Astrocyte (in vitro differentiated cells and primary cell): ENCODE measurements at regions not wholly inside any gene's neighbourhood (a gene's known extent, or its start where the extent isn't known, plus 50 kb on each side); places are given as distances from the start of the nearest gene placed in this dataset.
"Not testable (repeated sequence)": the region's sequence is repeated elsewhere in the genome, so short reads cannot be mapped to it uniquely, and the experiment has no call there.

Experiments used
- DNase-seq: peaks from one replicate; pipeline ENCODE4 v3.0.0-alpha.2; 2010; ENCODE audit warnings: low read depth
- FAIRE-seq: peaks from 2 replicates; lab custom pipeline; 2011; peaks lifted over from hg19 to GRCh38; lab: Jason Lieb, UNC
- H2AFZ ChIP-seq: 2 replicates; pipeline ENCODE4 v1.6.0; 2012; ENCODE audit warnings: low read depth, low read length, inconsistent platforms
- H3K27ac ChIP-seq: 2 replicates; pipeline ENCODE4 v1.5.1; 2011; ENCODE audit warnings: low read depth, low read length, inconsistent platforms
- H3K27me3 ChIP-seq: 2 replicates; pipeline ENCODE4 v1.6.0; 2011; ENCODE audit warnings: low read length, inconsistent platforms; ENCODE audit not compliant: insufficient read depth
- H3K36me3 ChIP-seq: 2 replicates; pipeline ENCODE4 v1.5.1; 2011; ENCODE audit warnings: low read length, inconsistent platforms; ENCODE audit not compliant: insufficient read depth
- H3K4me1 ChIP-seq: 2 replicates; pipeline ENCODE4 v1.5.1; 2011; ENCODE audit warnings: low read length, inconsistent platforms; ENCODE audit not compliant: insufficient read depth
- H3K4me2 ChIP-seq: 2 replicates; pipeline ENCODE4 v1.6.0; 2012; ENCODE audit warnings: low read length, inconsistent platforms
- H3K4me3 ChIP-seq: 2 replicates; pipeline ENCODE4 v1.5.1; 2011; ENCODE audit warnings: low read depth, mild to moderate bottlenecking, low read length, inconsistent platforms; ENCODE audit not compliant: insufficient read depth
- H3K79me2 ChIP-seq: 2 replicates; pipeline ENCODE4 v1.6.0; 2012; ENCODE audit warnings: mild to moderate bottlenecking, low read length, inconsistent platforms; ENCODE audit not compliant: insufficient read depth
- H3K9ac ChIP-seq: 2 replicates; pipeline ENCODE4 v1.6.0; 2012; ENCODE audit warnings: mild to moderate bottlenecking, low read length, inconsistent platforms
- H3K9me3 ChIP-seq: 2 replicates; pipeline ENCODE4 v1.5.1; 2012; ENCODE audit warnings: low read depth, mild to moderate bottlenecking, low read length, inconsistent platforms; ENCODE audit not compliant: insufficient read depth
- H4K20me1 ChIP-seq: 2 replicates; pipeline ENCODE4 v1.6.0; 2012; ENCODE audit warnings: low read length, inconsistent platforms; ENCODE audit not compliant: insufficient read depth
- H3K27ac Mint-ChIP-seq: one replicate; pipeline ENCODE4 v1.8.0; 2021; ENCODE audit warnings: mild to moderate bottlenecking, mixed read lengths; ENCODE audit not compliant: unreplicated experiment
- H3K27me3 Mint-ChIP-seq: one replicate; pipeline ENCODE4 v1.8.0; 2021; ENCODE audit warnings: low read depth, mixed read lengths; ENCODE audit not compliant: unreplicated experiment
- H3K36me3 Mint-ChIP-seq: one replicate; pipeline ENCODE4 v1.8.0; 2021; ENCODE audit warnings: low read depth, mixed read lengths; ENCODE audit not compliant: unreplicated experiment
- H3K4me1 Mint-ChIP-seq: one replicate; pipeline ENCODE4 v1.8.0; 2021; ENCODE audit warnings: low read depth, mixed read lengths; ENCODE audit not compliant: unreplicated experiment
- H3K4me3 Mint-ChIP-seq: one replicate; pipeline ENCODE4 v1.8.0; 2021; ENCODE audit warnings: mild to moderate bottlenecking, moderate library complexity, mixed read lengths; ENCODE audit not compliant: unreplicated experiment
- H3K9me3 Mint-ChIP-seq: one replicate; pipeline ENCODE4 v1.8.0; 2021; ENCODE audit warnings: mild to moderate bottlenecking, mixed read lengths; ENCODE audit not compliant: unreplicated experiment
- EZH2 ChIP-seq: IDR thresholded peaks from 2 replicates; pipeline ENCODE4 v1.6.1; 2012; ENCODE audit warnings: mild to moderate bottlenecking, low read length, inconsistent platforms; ENCODE audit not compliant: insufficient read depth
- TF ChIP-seq, protein P1 (sequence below): IDR thresholded peaks from 2 replicates; pipeline ENCODE4 v1.5.1; 2011; ENCODE audit warnings: low read depth, mild to moderate bottlenecking, inconsistent platforms, low read length, moderate library complexity; ENCODE audit not compliant: insufficient read depth

DNA sequence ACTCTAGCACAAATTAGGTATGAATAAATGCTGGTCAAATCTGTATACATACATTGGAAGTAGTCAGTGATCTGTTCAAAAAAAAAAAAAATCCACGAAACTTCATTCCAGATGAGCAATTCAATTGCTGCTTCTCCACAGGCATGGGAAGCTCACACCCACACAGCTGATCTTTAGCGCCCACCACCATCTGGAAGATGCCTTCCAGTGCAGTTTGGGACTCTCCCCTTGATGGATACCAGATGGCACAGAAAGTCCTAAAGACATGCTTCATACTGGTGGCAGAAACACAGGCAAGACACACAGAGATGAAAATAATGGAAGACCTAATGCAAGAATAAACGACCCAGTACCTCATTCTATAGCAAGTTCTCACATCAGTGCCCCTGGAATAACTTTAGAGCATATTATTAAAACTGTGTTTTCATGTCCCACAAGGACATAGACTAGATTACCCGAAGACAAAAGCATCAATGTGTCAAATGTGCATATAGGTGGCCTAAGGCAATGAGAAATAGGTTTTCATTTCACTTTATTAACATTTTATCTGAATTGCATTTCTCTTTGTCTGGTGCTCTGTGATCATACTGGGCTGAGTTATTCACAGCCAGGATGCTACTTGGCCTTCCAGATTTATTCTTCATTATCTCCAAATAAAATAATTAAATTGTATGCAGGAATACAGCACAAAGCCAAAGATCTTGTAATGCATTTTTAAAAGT is 135.4 kb upstream of the TAS2R1 start:
- H3K27me3 ChIP-seq = no peaks in the 10 kb centered on the region
- H4K20me1 ChIP-seq = no peaks in the 10 kb centered on the region
- H3K4me3 ChIP-seq = no peak overlapping the region
- no peaks in the 10 kb centered on the region for H3K36me3 ChIP-seq
- TF ChIP-seq, protein P1, sequence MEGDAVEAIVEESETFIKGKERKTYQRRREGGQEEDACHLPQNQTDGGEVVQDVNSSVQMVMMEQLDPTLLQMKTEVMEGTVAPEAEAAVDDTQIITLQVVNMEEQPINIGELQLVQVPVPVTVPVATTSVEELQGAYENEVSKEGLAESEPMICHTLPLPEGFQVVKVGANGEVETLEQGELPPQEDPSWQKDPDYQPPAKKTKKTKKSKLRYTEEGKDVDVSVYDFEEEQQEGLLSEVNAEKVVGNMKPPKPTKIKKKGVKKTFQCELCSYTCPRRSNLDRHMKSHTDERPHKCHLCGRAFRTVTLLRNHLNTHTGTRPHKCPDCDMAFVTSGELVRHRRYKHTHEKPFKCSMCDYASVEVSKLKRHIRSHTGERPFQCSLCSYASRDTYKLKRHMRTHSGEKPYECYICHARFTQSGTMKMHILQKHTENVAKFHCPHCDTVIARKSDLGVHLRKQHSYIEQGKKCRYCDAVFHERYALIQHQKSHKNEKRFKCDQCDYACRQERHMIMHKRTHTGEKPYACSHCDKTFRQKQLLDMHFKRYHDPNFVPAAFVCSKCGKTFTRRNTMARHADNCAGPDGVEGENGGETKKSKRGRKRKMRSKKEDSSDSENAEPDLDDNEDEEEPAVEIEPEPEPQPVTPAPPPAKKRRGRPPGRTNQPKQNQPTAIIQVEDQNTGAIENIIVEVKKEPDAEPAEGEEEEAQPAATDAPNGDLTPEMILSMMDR = no peak
- TF ChIP-seq EZH2 = no peak
- Mint-ChIP-seq H3K4me1 (peaks cover 9% of the 10 kb centered on the region), H3K9me3 (peaks cover 8% of the 10 kb centered on the region), H3K27ac (peak overlapping the region; percentile 21), H3K4me3 (no peak overlapping the region), H3K36me3 (no peaks in the 10 kb centered on the region), H3K27me3 (no peaks in the 10 kb centered on the region)
- H3K27ac ChIP-seq = no peak overlapping the region
- no peak for FAIRE-seq
- no peaks in the 10 kb centered on the region for H3K4me1 ChIP-seq
- no peaks in the 10 kb centered on the region for H3K9me3 ChIP-seq
- no peak overlapping the region for H3K9ac ChIP-seq
- no peak overlapping the region for H3K4me2 ChIP-seq
- peak; percentile 31 for DNase-seq
- H2AFZ ChIP-seq = no peak overlapping the region
- no peaks in the 10 kb centered on the region for H3K79me2 ChIP-seq

DNA sequence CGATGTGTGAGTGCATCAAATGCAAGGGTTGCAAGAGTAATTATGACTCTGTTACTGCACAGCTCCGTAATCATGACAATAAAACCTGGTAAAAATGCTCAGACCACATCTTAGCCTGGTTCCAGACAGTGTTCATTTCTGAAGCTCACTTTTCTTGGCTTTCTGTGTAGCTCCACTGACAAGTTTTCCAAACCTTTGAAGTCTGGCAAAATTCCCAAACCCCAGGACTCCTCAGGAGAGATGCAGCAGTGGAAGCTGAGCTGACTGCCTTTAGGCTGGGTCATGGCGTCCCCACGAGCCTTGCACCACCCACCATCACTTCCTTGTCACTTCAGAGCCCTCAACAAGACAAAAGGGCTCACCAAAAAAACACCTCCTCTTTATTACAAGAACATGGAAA is 131.6 kb upstream of the TAS2R1 start:
- H3K9me3 ChIP-seq = no peaks in the 10 kb centered on the region
- Mint-ChIP-seq H3K27ac (no peak overlapping the region), H3K4me3 (no peak overlapping the region), H3K4me1 (peaks cover 9% of the 10 kb centered on the region), H3K9me3 (no peaks in the 10 kb centered on the region), H3K36me3 (no peaks in the 10 kb centered on the region), H3K27me3 (no peaks in the 10 kb centered on the region)
- H3K79me2 ChIP-seq = no peaks in the 10 kb centered on the region
- no peak overlapping the region for H2AFZ ChIP-seq
- DNase-seq (peak; percentile 10), FAIRE-seq (no peak)
- no peak overlapping the region for H3K4me2 ChIP-seq
- H3K36me3 ChIP-seq = no peaks in the 10 kb centered on the region
- H3K4me3 ChIP-seq = no peak overlapping the region
- H3K27ac ChIP-seq = no peak overlapping the region
- no peaks in the 10 kb centered on the region for H3K27me3 ChIP-seq
- no peaks in the 10 kb centered on the region for H3K4me1 ChIP-seq
- no peak for TF ChIP-seq EZH2
- TF ChIP-seq, protein P1 = no peak
- no peak overlapping the region for H3K9ac ChIP-seq
- no peaks in the 10 kb centered on the region for H4K20me1 ChIP-seq

DNA sequence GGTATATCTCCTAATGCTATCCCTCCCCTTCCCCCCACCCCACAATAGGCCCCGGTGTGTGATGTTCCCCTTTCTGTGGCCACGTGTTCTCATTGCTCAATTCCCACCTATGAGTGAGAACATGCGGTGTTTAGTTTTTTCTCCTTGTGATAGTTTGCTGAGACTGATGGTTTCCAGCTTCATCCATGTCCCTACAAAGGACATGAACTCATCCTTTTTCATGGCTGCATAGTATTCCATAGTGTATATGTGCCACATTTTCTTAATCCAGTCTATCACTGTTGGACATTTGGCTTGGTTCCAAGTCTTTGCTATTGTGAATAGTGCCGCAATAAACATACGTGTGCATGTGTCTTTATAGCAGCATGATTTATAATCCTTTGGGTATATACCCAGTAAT is 122.5 kb upstream of the TAS2R1 start:
- not testable (repeated sequence) for H3K9ac ChIP-seq, H3K27me3 Mint-ChIP-seq, H3K4me3 Mint-ChIP-seq, H3K4me3 ChIP-seq, H3K79me2 ChIP-seq, H3K27ac Mint-ChIP-seq, H3K9me3 ChIP-seq, FAIRE-seq, H2AFZ ChIP-seq, H3K4me1 ChIP-seq, H3K36me3 ChIP-seq, H3K27ac ChIP-seq, H3K4me1 Mint-ChIP-seq, DNase-seq, H3K27me3 ChIP-seq, H4K20me1 ChIP-seq, H3K4me2 ChIP-seq, H3K36me3 Mint-ChIP-seq, H3K9me3 Mint-ChIP-seq
